Fibroblast of the conjunctiva (primary cell): ENCODE measurements at regions not wholly inside any gene's neighbourhood (a gene's known extent, or its start where the extent isn't known, plus 50 kb on each side); places are given as distances from the start of the nearest gene placed in this dataset.
A peak's percentile ranks its signal among the peaks of the same experiment; 100 is the strongest.

Experiments
- DNase-seq: peaks from one replicate; pipeline ENCODE4 v3.0.0-alpha.2; 2010; ENCODE audit warnings: low read depth

- DNase-seq = no peak
Observed at GRCh38 chr1:103248417-103249102, 140.2 kb upstream of the COL11A1 start.

- no peak for DNase-seq
Observed at GRCh38 chr1:103247517-103247916, 139.2 kb upstream of the COL11A1 start.

- no peak for DNase-seq
Observed at GRCh38 chr1:103243481-103243880, 135.2 kb upstream of the COL11A1 start.

GRCh38 chr1:103239034-103239433 is 130.7 kb upstream of the COL11A1 start:
- DNase-seq = no peak

- no peak for DNase-seq
Observed at GRCh38 chr1:103230061-103230460, 121.7 kb upstream of the COL11A1 start.

- DNase-seq = no peak
Observed at GRCh38 chr1:103220631-103221041, 112.3 kb upstream of the COL11A1 start.

- DNase-seq = no peak
Observed at GRCh38 chr1:103218821-103219220, 110.5 kb upstream of the COL11A1 start.

- no peak for DNase-seq
Observed at GRCh38 chr1:103218369-103218768, 110.0 kb upstream of the COL11A1 start.

GRCh38 chr1:103211073-103211472 is 102.8 kb upstream of the COL11A1 start:
- no peak for DNase-seq

- no peak for DNase-seq
Observed at GRCh38 chr1:103208844-103209243, 100.5 kb upstream of the COL11A1 start.

GRCh38 chr1:103199001-103199400 is 90.7 kb upstream of the COL11A1 start:
- DNase-seq = no peak

GRCh38 chr1:103198076-103198475 is 89.8 kb upstream of the COL11A1 start:
- no peak for DNase-seq

GRCh38 chr1:103197216-103197615 is 88.9 kb upstream of the COL11A1 start:
- DNase-seq = no peak

- DNase-seq = no peak
Observed at GRCh38 chr1:103194984-103195383, 86.7 kb upstream of the COL11A1 start.

GRCh38 chr1:103194060-103194459 is 85.7 kb upstream of the COL11A1 start:
- no peak for DNase-seq

GRCh38 chr1:103191327-103191726 is 83.0 kb upstream of the COL11A1 start:
- DNase-seq = no peak

GRCh38 chr1:103190766-103191165 is 82.4 kb upstream of the COL11A1 start:
- no peak for DNase-seq

GRCh38 chr1:103187673-103188072 is 79.4 kb upstream of the COL11A1 start:
- no peak for DNase-seq

GRCh38 chr1:103180660-103181059 is 72.3 kb upstream of the COL11A1 start:
- no peak for DNase-seq

- DNase-seq = no peak
Observed at GRCh38 chr1:103177108-103177775, 68.9 kb upstream of the COL11A1 start.

- no peak for DNase-seq
Observed at GRCh38 chr1:103171041-103171590, 62.8 kb upstream of the COL11A1 start.

- peak; percentile 32 for DNase-seq
Observed at GRCh38 chr1:103170609-103171008, 62.3 kb upstream of the COL11A1 start.

GRCh38 chr1:103162360-103162759 is 54.0 kb upstream of the COL11A1 start:
- no peak for DNase-seq

- no peak for DNase-seq
Observed at GRCh38 chr1:103160281-103160680, 52.0 kb upstream of the COL11A1 start.
